ENCODE measurements at regions not wholly inside any gene's neighbourhood (a gene's known extent, or its start where the extent isn't known, plus 50 kb on each side); places are given as distances from the start of the nearest gene placed in this dataset.

GRCh38 chr9:71368157-71368556 lies 246.7 kb upstream of the TRPM3 start:
- TF ChIP-seq CTCF (IDR thresholded peaks at IDR 0.05) (no peak), POLR2A (IDR thresholded peaks at IDR 0.05) (no peak)

Data from tibial nerve (tissue), 3 donors.